ENCODE measurements at regions not wholly inside any gene's neighbourhood (a gene's known extent, or its start where the extent isn't known, plus 50 kb on each side); places are given as distances from the start of the nearest gene placed in this dataset.
"Not testable (repeated sequence)": the region's sequence is repeated elsewhere in the genome, so short reads cannot be mapped to it uniquely, and the experiment has no call there.

- no peak for DNase-seq (ENCODE audit: low spot score)
These were observed 80.5 kb upstream of the SETMAR start for GRCh38 chr3:4222574-4223175.

DNA sequence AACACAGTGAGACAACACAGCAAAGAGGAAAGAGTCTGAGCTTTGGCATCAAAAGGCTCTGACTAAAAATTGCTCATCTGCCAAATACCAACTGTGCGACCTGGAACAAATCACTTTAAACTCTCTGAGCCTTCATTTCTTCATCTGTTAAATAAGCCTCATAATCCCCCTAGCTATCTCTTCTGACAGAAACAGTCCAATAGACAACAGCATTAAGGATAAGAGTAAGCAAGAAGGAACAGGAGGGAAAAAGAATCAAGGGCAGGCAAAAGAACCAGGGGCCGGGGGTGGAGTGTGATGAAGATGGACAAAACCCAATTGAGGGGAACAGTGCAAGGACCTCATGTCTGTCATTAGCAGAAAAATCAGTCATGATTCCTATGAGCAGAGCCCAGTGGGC lies 79.4 kb upstream of the SETMAR start:
- DNase-seq (ENCODE audit: low spot score): no peak

GRCh38 chr3:4224331-4224730 lies 78.8 kb upstream of the SETMAR start:
- DNase-seq (ENCODE audit: low spot score): no peak

DNA sequence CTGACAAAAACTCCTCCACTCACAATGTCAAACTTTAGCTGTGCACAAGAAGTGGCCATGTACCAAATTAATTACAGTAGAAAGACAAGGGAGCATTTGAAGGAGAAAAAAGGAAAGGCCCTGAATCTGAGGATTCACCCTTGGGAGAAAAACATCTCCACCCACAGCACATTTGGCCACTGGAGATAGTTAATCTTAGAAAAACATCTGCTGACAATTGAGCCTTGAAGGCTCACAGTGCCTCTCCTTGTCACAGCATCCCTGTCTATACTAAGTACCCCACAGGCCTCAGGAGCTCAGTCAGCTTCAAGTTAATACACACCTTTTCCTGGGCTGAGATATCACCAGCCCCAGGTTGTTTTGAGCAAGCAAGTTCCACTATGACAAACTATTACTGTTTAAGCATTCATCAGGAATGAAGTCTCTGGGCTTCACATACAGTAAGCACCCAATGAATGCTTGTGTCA lies 78.1 kb upstream of the SETMAR start:
- no peak for DNase-seq (ENCODE audit: low spot score)

DNA sequence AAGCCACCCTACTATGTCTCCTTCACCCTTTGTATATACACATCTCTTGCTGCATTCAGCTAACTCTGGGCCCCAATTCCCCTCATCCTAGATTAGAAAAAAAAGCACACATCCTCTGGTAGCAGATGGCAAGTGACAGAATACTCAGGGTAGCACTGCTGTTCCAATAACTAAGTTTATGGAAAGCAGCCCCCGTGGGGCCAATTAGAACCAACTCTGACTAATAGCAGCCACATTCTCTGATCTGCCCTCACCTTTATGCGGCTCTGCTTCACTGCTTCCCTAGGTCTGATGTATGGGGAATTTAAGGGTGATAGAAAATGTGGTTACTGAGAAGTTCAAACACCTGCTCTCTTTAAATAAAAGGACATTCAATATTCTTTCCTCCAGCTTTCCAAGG lies 74.9 kb upstream of the SETMAR start:
- no peak for DNase-seq (ENCODE audit: low spot score)

GRCh38 chr3:4231041-4231440 lies 72.1 kb upstream of the SETMAR start:
- no peak for DNase-seq (ENCODE audit: low spot score)

GRCh38 chr3:4232798-4233197 lies 70.4 kb upstream of the SETMAR start:
- DNase-seq (ENCODE audit: low spot score): no peak

DNA sequence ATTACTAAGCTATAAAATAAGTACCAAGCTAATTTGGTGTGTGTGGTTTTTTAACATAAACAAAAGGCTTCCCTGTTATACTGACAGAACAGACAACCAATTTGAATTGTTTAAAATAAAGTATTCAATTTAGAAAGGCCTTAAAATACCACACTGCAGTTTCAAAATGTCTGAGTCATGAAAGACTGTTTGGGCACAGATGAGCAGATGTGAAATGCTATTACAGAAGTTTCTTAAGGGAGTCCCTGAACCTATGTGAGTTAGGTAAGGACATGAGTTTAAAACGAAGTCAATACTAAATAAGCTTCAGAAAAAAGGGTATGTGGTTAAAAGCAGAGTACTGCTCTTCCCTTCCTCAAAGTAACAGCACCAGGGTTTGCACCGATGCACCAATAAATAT lies 69.7 kb upstream of the SETMAR start:
- DNase-seq (ENCODE audit: low spot score): no peak

DNA sequence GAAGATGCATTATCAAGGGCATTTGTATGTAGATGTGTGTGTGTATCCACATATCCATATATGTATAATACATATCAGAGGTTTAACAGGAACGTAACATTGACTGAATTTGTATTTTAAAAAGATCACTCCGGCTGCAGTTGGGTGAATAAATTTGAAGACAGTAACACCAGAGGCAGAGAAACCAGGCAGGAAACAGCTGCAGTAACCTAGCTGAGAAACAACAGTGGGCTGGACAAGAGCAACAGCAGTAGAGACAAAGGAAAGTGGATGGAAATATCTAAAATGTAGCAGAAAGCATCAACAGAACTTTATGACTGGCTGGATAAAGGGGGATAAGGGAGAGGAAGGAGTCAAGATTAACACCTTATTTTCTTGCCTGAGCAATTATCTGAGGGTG lies 68.3 kb upstream of the SETMAR start:
- no peak for DNase-seq (ENCODE audit: low spot score)

GRCh38 chr3:4235690-4236089 lies 67.5 kb upstream of the SETMAR start:
- no peak for DNase-seq (ENCODE audit: low spot score)

GRCh38 chr3:4241595-4242170 lies 61.5 kb upstream of the SETMAR start:
- DNase-seq (ENCODE audit: low spot score): no peak

GRCh38 chr3:4245671-4246070 lies 57.5 kb upstream of the SETMAR start:
- DNase-seq (ENCODE audit: low spot score): no peak

GRCh38 chr3:4247391-4247790 lies 55.8 kb upstream of the SETMAR start:
- no peak for DNase-seq (ENCODE audit: low spot score)

DNA sequence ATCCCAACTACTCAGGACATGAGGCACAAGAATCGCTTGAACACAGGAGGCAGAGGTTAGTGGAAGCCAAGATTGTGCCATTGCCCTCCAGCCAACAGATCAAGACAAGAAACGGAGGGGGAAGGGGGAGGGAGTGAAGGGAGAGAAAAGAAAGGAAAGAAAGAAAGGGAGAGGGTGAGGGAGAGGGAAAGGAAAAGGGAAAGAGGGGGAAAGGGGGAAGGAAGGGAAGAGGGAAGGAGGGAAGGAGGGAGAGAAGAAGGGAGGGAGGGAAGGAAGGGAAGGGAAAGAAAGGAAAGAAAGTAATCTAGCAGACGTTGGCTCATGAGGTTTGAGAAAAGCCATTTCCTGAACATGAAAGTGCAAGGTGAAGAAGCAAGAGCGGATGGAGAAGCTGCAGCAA lies 53.1 kb upstream of the SETMAR start:
- DNase-seq (ENCODE audit: low spot score): no peak

DNA sequence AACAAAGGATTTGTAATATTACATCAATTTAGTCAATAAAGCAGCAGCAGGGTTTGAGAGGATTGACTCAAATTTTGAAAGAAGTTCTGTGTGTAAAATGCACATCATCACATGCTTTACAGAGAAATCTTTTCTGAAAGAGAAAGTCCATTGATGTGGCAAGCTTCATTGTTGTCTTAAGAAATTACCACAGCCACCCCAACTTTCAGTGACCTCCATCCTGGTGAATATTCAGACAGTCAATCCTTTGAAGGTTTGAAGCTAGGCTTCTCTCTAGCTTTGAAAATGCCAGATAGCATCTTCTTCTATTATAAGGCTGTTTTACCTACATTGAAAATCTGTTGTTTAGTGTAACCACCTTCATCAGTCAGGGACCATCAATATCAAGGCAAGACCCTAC lies 51.8 kb upstream of the SETMAR start:
- no peak for DNase-seq (ENCODE audit: low spot score)

DNA sequence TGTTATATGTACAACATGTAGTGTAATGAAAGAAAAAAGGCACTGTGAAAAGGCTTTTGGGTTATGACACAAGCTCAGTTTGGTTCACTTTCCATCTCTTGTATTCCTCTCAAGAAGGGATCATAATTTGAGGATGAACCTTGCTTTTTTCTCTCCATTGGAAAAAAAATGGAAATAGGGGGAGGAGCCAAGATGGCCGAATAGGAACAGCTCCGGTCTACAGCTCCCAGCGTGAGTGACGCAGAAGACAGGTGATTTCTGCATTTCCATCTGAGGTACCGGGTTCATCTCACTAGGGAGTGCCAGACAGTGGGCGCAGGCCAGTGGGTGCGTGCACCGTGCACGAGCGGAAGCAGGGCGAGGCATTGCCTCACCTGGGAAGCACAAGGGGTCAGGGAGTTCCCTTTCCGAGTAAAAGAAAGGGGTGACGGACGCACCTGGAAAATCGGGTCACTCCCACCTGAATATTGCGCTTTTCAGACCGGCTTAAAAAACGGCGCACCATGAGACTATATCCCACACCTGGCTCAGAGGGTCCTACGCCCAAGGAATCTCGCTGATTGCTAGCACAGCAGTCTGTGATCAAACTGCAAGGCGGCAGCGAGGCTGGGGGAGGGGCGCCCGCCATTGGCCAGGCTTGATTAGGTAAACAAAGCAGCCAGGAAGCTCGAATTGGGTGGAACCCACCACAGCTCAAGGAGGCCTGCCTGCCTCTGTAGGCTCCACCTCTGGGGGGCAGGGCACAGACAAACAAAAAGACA lies 49.9 kb upstream of the SETMAR start:
- DNase-seq (ENCODE audit: low spot score): not testable (repeated sequence)
